ENCODE measurements at regions not wholly inside any gene's neighbourhood (a gene's known extent, or its start where the extent isn't known, plus 50 kb on each side); places are given as distances from the start of the nearest gene placed in this dataset.

DNA sequence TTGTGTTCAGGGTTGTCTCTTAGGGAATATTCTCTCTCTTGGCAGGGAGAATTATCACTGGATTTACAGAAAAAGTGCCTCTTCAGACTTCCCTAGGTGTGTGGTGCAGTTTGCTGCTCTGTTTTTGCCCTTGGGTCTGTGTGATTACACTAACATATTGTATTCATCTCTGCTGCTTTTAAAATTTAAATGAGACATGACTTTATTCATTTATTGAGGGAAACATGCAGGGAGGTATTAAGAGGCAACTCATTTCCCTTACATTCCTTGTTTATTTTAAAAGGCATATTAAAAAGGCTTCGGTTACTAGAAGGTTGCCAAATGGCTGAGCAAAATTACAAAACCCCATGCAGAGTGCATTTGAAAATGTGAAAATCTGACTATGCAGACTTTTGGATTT is 135.1 kb upstream of the GEMIN8 start:
- no peak for DNase-seq (ENCODE audit: low spot score)

GRCh38 chrX:14125462-14125861 is 95.8 kb upstream of the GEMIN8 start:
- DNase-seq (ENCODE audit: low spot score), result no peak

GRCh38 chrX:14124562-14124961 is 94.9 kb upstream of the GEMIN8 start:
- no peak for DNase-seq (ENCODE audit: low spot score)

DNA sequence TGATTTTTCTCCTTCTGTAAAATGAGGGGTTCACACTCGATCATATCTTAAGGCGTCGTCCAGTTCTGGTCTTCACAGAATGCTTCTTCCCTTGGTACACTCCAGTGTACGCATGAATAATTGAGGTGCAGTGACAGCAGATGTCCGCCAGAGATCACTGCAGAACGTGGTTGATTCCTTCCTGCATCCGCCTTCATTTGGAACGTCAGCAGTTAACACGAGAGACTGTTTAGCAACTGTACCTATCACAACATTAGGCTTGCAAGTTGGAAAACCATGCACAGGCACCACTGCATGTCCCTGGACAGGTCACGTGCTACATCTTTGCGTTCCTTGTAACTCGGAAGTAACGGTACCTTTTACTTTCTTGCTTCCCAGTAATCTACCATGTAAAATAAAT is 66.0 kb upstream of the GEMIN8 start:
- DNase-seq (ENCODE audit: low spot score), result peak; percentile 71

DNA sequence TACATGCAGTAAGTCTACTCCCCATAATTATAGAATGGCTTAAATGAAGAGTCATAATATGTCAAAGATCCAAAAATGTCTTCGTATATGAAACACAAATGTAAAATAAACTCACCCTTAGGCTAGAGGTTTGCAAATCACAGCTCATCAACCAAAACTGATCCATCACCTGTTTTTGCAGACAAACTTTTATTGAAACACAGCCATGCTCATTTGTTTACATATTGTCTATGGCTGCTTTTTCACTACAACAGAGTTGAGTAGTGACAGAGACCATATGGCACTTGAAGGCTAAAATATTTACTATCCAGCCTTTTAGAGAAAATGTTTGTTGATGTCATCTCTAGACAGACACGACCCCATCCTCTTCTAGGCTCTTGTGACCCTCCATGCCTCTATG is 64.5 kb upstream of the GEMIN8 start:
- DNase-seq (ENCODE audit: low spot score), result no peak

GRCh38 chrX:14084466-14084865 is 54.8 kb upstream of the GEMIN8 start:
- DNase-seq (ENCODE audit: low spot score), result no peak

- no peak for DNase-seq (ENCODE audit: low spot score)
Observed at GRCh38 chrX:14083783-14084182, 54.1 kb upstream of the GEMIN8 start.

GRCh38 chrX:14079891-14080430 is 50.3 kb upstream of the GEMIN8 start:
- no peak for DNase-seq (ENCODE audit: low spot score)

All from NAMALWA (cell line).